GM12892 (cell line): ENCODE measurements at regions not wholly inside any gene's neighbourhood (a gene's known extent, or its start where the extent isn't known, plus 50 kb on each side); places are given as distances from the start of the nearest gene placed in this dataset.

Experiments
- DNase-seq: peaks from one replicate; pipeline ENCODE4 v3.0.0; 2011; ENCODE audit not compliant: insufficient read length
- FAIRE-seq: peaks from 2 replicates; lab custom pipeline; 2011; peaks lifted over from hg19 to GRCh38; lab: Jason Lieb, UNC
- POLR2A ChIP-seq: IDR thresholded peaks from 2 replicates; pipeline ENCODE4 v1.6.1; 2011; ENCODE audit warnings: low read depth, low read length, control low read depth
- POLR2AphosphoS5 ChIP-seq: IDR thresholded peaks from 2 replicates; pipeline ENCODE4 v1.6.1; 2011; ENCODE audit warnings: low read depth, low read length, control low read depth
- TAF1 ChIP-seq: IDR thresholded peaks from 2 replicates; pipeline ENCODE4 v1.6.1; 2011; ENCODE audit warnings: low read depth, mild to moderate bottlenecking, control low read depth, low read length, borderline replicate concordance

GRCh38 chr5:143469125-143469524, 65.6 kb upstream of the NR3C1 start:
- FAIRE-seq (no peak), DNase-seq (no peak)
- no peak for TF ChIP-seq POLR2AphosphoS5

- DNase-seq (no peak), FAIRE-seq (peak; percentile 57)
- TF ChIP-seq POLR2AphosphoS5 (no peak), TAF1 (no peak), POLR2A (no peak)
These were observed 63.1 kb upstream of the NR3C1 start for GRCh38 chr5:143466632-143467031.

DNA sequence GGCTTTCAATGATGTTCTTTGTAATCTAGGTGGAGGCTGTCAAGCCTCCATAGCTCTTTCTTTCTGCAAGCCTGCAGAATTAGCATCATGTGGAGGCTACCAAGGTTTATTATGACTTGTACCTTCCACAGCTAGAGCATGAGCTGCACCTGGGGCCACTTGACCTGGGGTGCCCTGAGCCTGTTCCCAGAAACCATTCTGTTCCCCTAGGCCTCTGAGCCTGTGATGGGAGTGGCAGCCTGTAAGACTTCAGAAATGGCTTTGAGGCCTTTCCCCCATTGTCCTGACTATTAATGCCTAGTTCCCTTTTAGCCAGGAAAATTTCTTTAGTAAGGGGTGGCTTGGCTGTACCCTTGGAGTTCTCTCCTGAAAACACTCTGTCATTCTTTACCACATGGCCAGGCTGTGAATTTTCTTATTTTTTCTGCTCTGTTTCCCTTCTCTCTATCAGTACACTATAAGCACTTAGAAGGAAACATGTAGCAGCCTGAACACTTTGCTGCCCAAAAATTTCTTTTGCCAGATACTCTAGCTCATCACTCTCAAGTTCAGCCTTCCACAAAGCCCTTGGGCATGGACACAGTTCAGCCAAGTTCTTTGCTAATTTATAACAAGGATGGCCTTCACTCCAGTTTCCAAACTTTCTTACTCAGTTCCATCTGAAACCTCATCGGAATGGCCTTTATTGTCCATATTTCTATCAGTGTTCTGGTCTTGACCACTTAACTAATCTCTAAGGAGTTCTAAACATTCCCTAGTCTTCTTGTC, 61.4 kb upstream of the NR3C1 start:
- DNase-seq (no peak), FAIRE-seq (no peak)
- TF ChIP-seq TAF1 (no peak), POLR2AphosphoS5 (no peak), POLR2A (no peak)

GRCh38 chr5:143462431-143462830, 58.9 kb upstream of the NR3C1 start:
- FAIRE-seq = no peak
- no peak for TF ChIP-seq POLR2AphosphoS5
- TF ChIP-seq POLR2A = no peak
- TF ChIP-seq TAF1 = no peak
- DNase-seq = no peak

DNA sequence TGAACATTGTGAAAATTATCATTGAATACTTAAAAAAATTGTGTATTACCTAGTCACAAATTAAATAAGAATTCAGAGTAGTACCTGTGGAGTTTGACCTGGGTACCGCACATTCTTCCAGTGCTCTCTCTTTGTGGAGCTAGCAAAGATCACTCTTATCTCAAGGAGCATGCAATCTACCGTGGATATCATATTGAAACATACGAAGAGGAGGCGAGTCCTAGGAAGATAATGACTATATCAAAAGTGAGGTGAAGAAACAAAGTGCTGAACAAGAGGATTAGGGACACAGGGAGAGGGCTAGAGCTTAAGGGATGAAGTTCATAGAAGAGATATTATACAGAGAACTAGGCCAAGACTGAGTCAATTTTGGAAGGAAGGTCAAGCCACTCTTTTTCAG, 55.9 kb upstream of the NR3C1 start:
- DNase-seq = no peak
- TF ChIP-seq POLR2AphosphoS5 (no peak), POLR2A (no peak), TAF1 (no peak)
- FAIRE-seq = no peak

- no peak for FAIRE-seq
- no peak for DNase-seq
- TF ChIP-seq POLR2A (no peak), POLR2AphosphoS5 (no peak), TAF1 (no peak)
These were observed 53.6 kb upstream of the NR3C1 start for GRCh38 chr5:143456952-143457547.

DNA sequence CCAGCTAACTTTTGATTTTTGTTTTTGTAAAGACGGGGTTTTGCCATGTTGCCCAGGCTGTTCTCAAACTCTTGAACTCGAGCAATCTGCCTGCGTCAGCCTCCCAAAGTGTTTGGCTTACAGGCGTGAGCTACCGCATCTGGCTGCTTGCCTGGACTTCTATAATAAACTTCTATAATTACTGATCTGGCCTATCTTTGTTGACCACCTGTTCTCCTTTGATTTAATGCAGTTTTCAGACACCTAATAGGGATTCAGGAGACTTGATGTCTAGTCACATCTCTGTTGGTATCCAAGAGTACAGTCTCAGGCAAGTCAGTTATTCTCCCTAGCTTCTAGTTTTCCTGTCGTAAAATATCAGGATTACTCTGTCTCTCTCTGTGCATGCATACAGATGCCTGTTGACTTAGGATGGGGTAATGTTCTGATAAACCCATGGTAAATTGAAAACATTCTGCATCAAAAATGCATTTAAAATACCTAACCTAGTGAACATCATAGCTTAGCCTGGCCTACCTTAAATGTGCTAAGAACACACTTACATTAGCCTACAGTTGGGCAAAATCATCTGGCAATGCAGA, 51.5 kb upstream of the NR3C1 start:
- no peak for DNase-seq
- TF ChIP-seq POLR2AphosphoS5 = no peak
- no peak for TF ChIP-seq TAF1
- TF ChIP-seq POLR2A = no peak
- no peak for FAIRE-seq

DNA sequence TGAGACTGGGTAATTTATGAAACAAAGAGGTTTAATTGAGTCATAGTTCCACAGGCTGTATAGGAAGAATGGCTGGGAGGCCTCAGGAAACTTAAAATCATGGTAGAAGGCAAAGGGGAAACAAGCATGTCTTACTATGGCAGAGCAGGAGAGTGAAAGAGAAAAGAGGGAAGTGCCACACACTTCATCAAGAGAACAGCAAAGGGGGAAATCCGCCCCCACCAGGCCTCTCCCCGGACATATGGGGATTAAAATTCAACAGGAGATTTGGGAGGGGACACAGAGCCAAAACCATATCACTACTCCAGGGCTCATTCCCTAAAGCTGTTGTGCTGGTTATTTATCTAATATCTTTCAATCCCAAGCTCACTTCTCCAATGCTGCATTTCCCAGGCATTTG, 50.2 kb upstream of the NR3C1 start:
- FAIRE-seq = no peak
- TF ChIP-seq POLR2A = no peak
- no peak for TF ChIP-seq POLR2AphosphoS5
- no peak for TF ChIP-seq TAF1
- DNase-seq = no peak
